ENCODE measurements at regions not wholly inside any gene's neighbourhood (a gene's known extent, or its start where the extent isn't known, plus 50 kb on each side); places are given as distances from the start of the nearest gene placed in this dataset.

GRCh38 chr18:1784113-1784512 lies 787.2 kb downstream of the METTL4 start:
- TF ChIP-seq EZH2 (IDR thresholded peaks at IDR 0.05) (no peak), POLR2AphosphoS5 (IDR thresholded peaks at IDR 0.05; ENCODE audit: borderline replicate concordance, low read depth, low read length) (no peak), FOXP2 (optimal IDR thresholded peaks at IDR 0.05; ENCODE audit: control extremely low read depth, extremely low read length, insufficient read depth) (no peak)
